LNCaP clone FGC (cell line): ENCODE measurements at regions not wholly inside any gene's neighbourhood (a gene's known extent, or its start where the extent isn't known, plus 50 kb on each side); places are given as distances from the start of the nearest gene placed in this dataset.

Experiments used
- DNase-seq: peaks from one replicate; pipeline ENCODE4 v3.0.0-alpha.2; 2011; ENCODE audit warnings: low read depth
- H3K4me3 ChIP-seq: 2 replicates; pipeline ENCODE4 v1.5.1; 2011; ENCODE audit warnings: mild to moderate bottlenecking, low read depth, low read length, control low read depth
- CTCF ChIP-seq: IDR thresholded peaks from 2 replicates; pipeline ENCODE4 v1.5.1; 2012; ENCODE audit warnings: mild to moderate bottlenecking; ENCODE audit not compliant: control insufficient read depth, insufficient read depth; ENCODE audit errors: extremely low read depth

DNA sequence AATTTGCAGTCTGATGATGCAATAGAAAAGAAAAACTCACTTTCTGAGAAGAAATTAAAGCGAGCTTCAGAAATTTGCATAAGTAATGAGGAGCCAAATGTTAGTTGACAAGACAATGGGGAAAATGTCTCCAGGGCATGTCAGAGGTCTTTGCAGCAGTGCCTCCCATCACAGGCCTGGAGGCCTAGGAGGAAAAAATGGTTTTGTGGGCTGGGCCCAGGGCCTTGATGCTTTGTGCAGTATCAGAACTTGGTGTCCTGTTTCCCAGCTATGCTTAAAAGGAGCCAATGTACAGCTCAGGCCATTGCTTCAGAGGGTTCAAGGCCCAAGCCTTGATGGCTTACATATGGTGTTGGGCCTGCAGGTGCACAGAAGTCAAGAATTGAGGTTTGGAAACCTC, 298.4 kb downstream of the SMARCA2 start:
- TF ChIP-seq CTCF, result no peak
- no peak for DNase-seq

GRCh38 chr9:2317591-2317990, 302.4 kb downstream of the SMARCA2 start:
- TF ChIP-seq CTCF, result no peak
- DNase-seq, result no peak
- no peak overlapping the region for H3K4me3 ChIP-seq

More for the DNA sequence above, 298.4 kb downstream of the SMARCA2 start:
- no peak overlapping the region for H3K4me3 ChIP-seq

DNA sequence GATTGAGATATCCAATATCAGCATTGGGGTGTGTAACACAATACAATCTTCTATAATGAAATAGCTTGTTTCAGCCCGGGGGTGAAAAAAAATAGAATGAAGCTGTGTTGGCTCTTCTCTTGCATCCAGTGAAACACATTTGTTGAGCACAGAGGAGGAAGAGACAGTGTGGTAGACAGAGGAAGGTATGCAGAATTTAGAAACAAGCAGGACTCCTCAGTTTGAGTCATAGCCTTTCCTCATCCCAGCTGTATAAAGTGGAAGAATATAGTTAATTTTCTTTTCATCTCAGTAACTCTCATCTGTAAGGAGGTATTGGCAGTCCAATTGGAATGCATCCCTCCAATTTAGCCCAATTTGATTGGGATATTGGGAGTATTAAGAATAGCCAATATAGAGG, 302.2 kb upstream of the VLDLR start:
- DNase-seq, result no peak
- no peak for TF ChIP-seq CTCF
- no peak overlapping the region for H3K4me3 ChIP-seq

GRCh38 chr9:2320114-2320513, 301.5 kb upstream of the VLDLR start:
- no peak for DNase-seq

DNA sequence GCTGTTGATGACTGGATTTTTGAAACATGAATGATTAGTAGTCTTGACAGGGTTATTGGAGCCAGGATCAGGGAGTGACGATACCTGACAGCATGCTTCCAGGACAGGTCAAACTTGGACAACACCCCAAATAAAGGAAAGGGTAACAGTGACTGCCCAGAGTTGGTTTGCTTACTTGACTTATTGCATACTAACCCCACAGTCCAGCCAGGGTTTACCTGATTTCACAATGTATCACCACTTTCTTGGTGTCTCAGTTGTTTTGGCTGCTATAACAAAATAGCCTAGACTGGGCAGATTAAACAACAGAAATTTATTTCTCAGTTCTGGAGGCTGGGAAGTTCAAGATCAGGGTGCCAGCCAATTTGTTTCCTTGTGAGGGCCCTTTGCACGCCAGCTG, 301.0 kb upstream of the VLDLR start:
- DNase-seq, result no peak
- no peak overlapping the region for H3K4me3 ChIP-seq
- TF ChIP-seq CTCF, result no peak

More at GRCh38 chr9:2320114-2320513, 301.5 kb upstream of the VLDLR start:
- TF ChIP-seq CTCF, result no peak
- no peak overlapping the region for H3K4me3 ChIP-seq

GRCh38 chr9:2321523-2322148, 300.0 kb upstream of the VLDLR start:
- H3K4me3 ChIP-seq, result no peak overlapping the region
- no peak for DNase-seq

More at GRCh38 chr9:2321523-2322148, 300.0 kb upstream of the VLDLR start:
- peak; percentile 31 for TF ChIP-seq CTCF
